HCT116 (cell line): ENCODE measurements at regions not wholly inside any gene's neighbourhood (a gene's known extent, or its start where the extent isn't known, plus 50 kb on each side); places are given as distances from the start of the nearest gene placed in this dataset.

Experiments
- ATAC-seq: fragments of 200-7000 bp; cut with Tn5 transposase; 2 replicates; pipeline ENCODE4 v1.9.1; 2020; ENCODE audit warnings: mild to moderate bottlenecking, moderate library complexity
- BruUV-seq: library from RNA; stranded (reverse); fragments of 400-500 nt; replicated peaks from 2 replicates; lab custom pipeline; 2021; lab: Mats Ljungman, UMichigan
- CTCF ChIA-PET: fragments of 300-600 bp; sonication (Branson Sonifier 250); formaldehyde crosslinking; loops from one replicate; lab custom pipeline; 2021; ENCODE audit warnings: antibody characterized with exemption; lab: Charles Lee
- POLR2A ChIA-PET: fragments of 300-600, 350-600 bp; sonication (Branson Sonifier 250); formaldehyde crosslinking; loops from one replicate; lab custom pipeline; 2021; ENCODE audit warnings: antibody characterized with exemption; lab: Charles Lee
- RAD21 ChIA-PET, 2 experiments: fragments of 300-600 bp; sonication (Branson Sonifier 250); formaldehyde crosslinking; loops; one replicate each; lab custom pipeline; 2023; ENCODE audit warnings: low total read pairs in 2 of 2; ENCODE audit not compliant: uncharacterized antibody in 2 of 2, unreplicated experiment in 2 of 2, low non-redundant PET in 1 of 2; lab: Charles Lee
- DNase-seq: peaks from one replicate; pipeline ENCODE4 v3.0.0-alpha.2; 2010; ENCODE audit warnings: low read depth, low spot score
- H2AFZ ChIP-seq: fragments of 200-600 bp; shearing (Covaris generic), sonication (generic); 2 replicates; pipeline ENCODE4 v1.6.1; 2017; ENCODE audit warnings: low read depth, mixed run types, mixed read lengths, antibody characterized with exemption, low read length; ENCODE audit not compliant: poor library complexity, severe bottlenecking
- H3K27ac ChIP-seq: 2 replicates; pipeline ENCODE4 v1.5.1; 2012; ENCODE audit warnings: low read depth, low read length
- H3K27me3 ChIP-seq: fragments of 200-600 bp; sonication (generic); 2 replicates; pipeline ENCODE4 v1.6.1; 2016; ENCODE audit warnings: mixed run types, low read length, mixed read lengths; ENCODE audit not compliant: insufficient read depth
- H3K36me3 ChIP-seq, 2 experiments: fragments of 200-500 bp in 1 of 2; fragments of 200-600 bp in 1 of 2; sonication (Bioruptor generic) in 1 of 2; sonication (generic) in 1 of 2; 2 replicates each; pipeline versions ENCODE4 v1.5.1 to v1.6.1; 2014 to 2016; ENCODE audit warnings: low read length in 2 of 2, inconsistent platforms in 1 of 2, mixed read lengths in 1 of 2, mixed run types in 1 of 2; ENCODE audit not compliant: insufficient read depth in 2 of 2, control insufficient read depth in 1 of 2
- H3K4me1 ChIP-seq, 2 experiments: fragments of 200-600 bp in 1 of 2; sonication (generic) in 1 of 2; 2 replicates each; pipeline versions ENCODE4 v1.5.1 to v1.6.1; 2012 to 2017; ENCODE audit warnings: low read length in 2 of 2, inconsistent platforms in 1 of 2, mild to moderate bottlenecking in 1 of 2, mixed read lengths in 1 of 2, mixed run types in 1 of 2, moderate library complexity in 1 of 2; ENCODE audit not compliant: insufficient read depth in 2 of 2, control insufficient read depth in 1 of 2
- H3K4me2 ChIP-seq: fragments of 200-600 bp; sonication (generic); 2 replicates; pipeline ENCODE4 v1.6.1; 2017; ENCODE audit warnings: mixed run types, low read length, mixed read lengths
- H3K4me3 ChIP-seq, 2 experiments: fragments of 200-600 bp in 1 of 2; sonication (generic) in 1 of 2; replicated peaks in 1 of 2; 2 replicates each; pipeline ENCODE4 v1.5.1; 2011 to 2016; ENCODE audit warnings: low read length in 2 of 2, control low read depth in 1 of 2, low read depth in 1 of 2, mild to moderate bottlenecking in 1 of 2, mixed read lengths in 1 of 2, mixed run types in 1 of 2
- H3K79me2 ChIP-seq: fragments of 200-600 bp; sonication (generic); 2 replicates; pipeline ENCODE4 v1.6.1; 2017; ENCODE audit warnings: mild to moderate bottlenecking, mixed run types, low read length, moderate library complexity, mixed read lengths; ENCODE audit not compliant: insufficient read depth
- H3K9ac ChIP-seq: fragments of 200-600 bp; sonication (generic); 2 replicates; pipeline ENCODE4 v1.6.1; 2016; ENCODE audit warnings: low read length, mixed read lengths
- H3K9me2 ChIP-seq: fragments of 200-600 bp; sonication (generic), shearing (Covaris generic); 2 replicates; pipeline ENCODE4 v1.6.1; 2017; ENCODE audit warnings: mixed run types, mild to moderate bottlenecking, moderate library complexity; ENCODE audit not compliant: insufficient read depth
- H3K9me3 ChIP-seq, 2 experiments: fragments of 200-500 bp in 1 of 2; fragments of 200-600 bp in 1 of 2; sonication (Bioruptor generic) in 1 of 2; sonication (generic) in 1 of 2; 2 replicates each; pipeline ENCODE4 v1.6.1; 2014 to 2017; ENCODE audit warnings: low read length in 2 of 2, mixed read lengths in 2 of 2, inconsistent platforms in 1 of 2, low read depth in 1 of 2, mild to moderate bottlenecking in 1 of 2, mixed run types in 1 of 2, moderate library complexity in 1 of 2; ENCODE audit not compliant: control insufficient read depth in 1 of 2, insufficient read depth in 1 of 2
- H4K20me1 ChIP-seq: fragments of 200-600 bp; sonication (generic), shearing (Covaris generic); 2 replicates; pipeline ENCODE4 v1.6.1; 2017; ENCODE audit warnings: mixed run types, mild to moderate bottlenecking, moderate library complexity; ENCODE audit not compliant: insufficient read depth
- CBX3 ChIP-seq: IDR thresholded peaks from 2 replicates; pipeline ENCODE4 v1.6.1; 2012; ENCODE audit warnings: low read depth
- JUND ChIP-seq: IDR thresholded peaks from 2 replicates; pipeline ENCODE4 v1.6.1; 2012
- MAX ChIP-seq: IDR thresholded peaks from 2 replicates; pipeline ENCODE4 v1.6.1; 2012
- YY1 ChIP-seq: IDR thresholded peaks from 2 replicates; pipeline ENCODE4 v1.6.1; 2011; ENCODE audit warnings: low read length, low read depth, moderate library complexity, mild to moderate bottlenecking; ENCODE audit not compliant: insufficient replicate concordance; ENCODE audit errors: extremely low read depth
- ZBTB33 ChIP-seq: IDR thresholded peaks from 2 replicates; pipeline ENCODE4 v1.6.1; 2011; ENCODE audit warnings: mild to moderate bottlenecking, low read length, moderate library complexity; ENCODE audit not compliant: insufficient replicate concordance; ENCODE audit errors: extremely low read depth
- intact Hi-C: fragments of 100-400 bp; cut with micrococcal nuclease; formaldehyde crosslinking; loops from 2 replicates; pipeline ENCODE4 v1.10.0; 2022

- TF ChIP-seq ZBTB33 (no peak), JUND (no peak), CBX3 (no peak), MAX (no peak)
Measured at GRCh38 chr6:141848029-141848890, 284.5 kb upstream of the GJE1 start (continued).

- H3K79me2 ChIP-seq, result no peaks in the 10 kb centered on the region
- ChIA-PET CTCF (no interaction called here), RAD21 (no interaction called here), POLR2A (no interaction called here)
- no TSS peak for BruUV-seq
- H3K4me3 ChIP-seq, result no peak overlapping the region
- H3K27me3 ChIP-seq, result no peaks in the 10 kb centered on the region
- H3K36me3 ChIP-seq, result no peaks in the 10 kb centered on the region
- no peak for DNase-seq
- no peak for ATAC-seq
- no peaks in the 10 kb centered on the region for H3K9me2 ChIP-seq
- TF ChIP-seq YY1, result no peak
- H3K9me3 ChIP-seq, result no peaks in the 10 kb centered on the region
- H3K4me1 ChIP-seq, result no peaks in the 10 kb centered on the region
- H3K9ac ChIP-seq, result no peak overlapping the region
- H3K4me2 ChIP-seq, result no peak overlapping the region
- no peak overlapping the region for H2AFZ ChIP-seq
- no peak overlapping the region for H3K27ac ChIP-seq
- H4K20me1 ChIP-seq, result no peaks in the 10 kb centered on the region
- intact Hi-C loops, result no loop called here
Measured at GRCh38 chr6:141846639-141847038, 286.1 kb upstream of the GJE1 start.
